H1 (cell line): ENCODE measurements at regions not wholly inside any gene's neighbourhood (a gene's known extent, or its start where the extent isn't known, plus 50 kb on each side); places are given as distances from the start of the nearest gene placed in this dataset.

Source experiments
- CTCF ChIA-PET: fragments of 300-600 bp; sonication (Branson Sonifier 250); formaldehyde crosslinking; loops from one replicate; lab custom pipeline; 2021; ENCODE audit not compliant: partially characterized antibody; lab: Charles Lee
- POLR2A ChIA-PET: fragments of 300-600 bp; sonication (Branson Sonifier 250); formaldehyde crosslinking; loops from one replicate; lab custom pipeline; 2021; ENCODE audit warnings: inconsistent platforms; ENCODE audit not compliant: partially characterized antibody; lab: Charles Lee
- DNase-seq, 2 experiments: peaks; one replicate each; pipeline versions ENCODE4 v3.0.0 to v3.0.0-alpha.2; 2010 to 2022; ENCODE audit warnings: low spot score in 2 of 2, low read depth in 1 of 2, mixed read lengths in 1 of 2
- FAIRE-seq: peaks from 2 replicates; lab custom pipeline; 2011; peaks lifted over from hg19 to GRCh38; lab: Jason Lieb, UNC
- H2AFZ ChIP-seq: 2 replicates; pipeline ENCODE4 v1.8.1; 2012; ENCODE audit warnings: low read length, inconsistent platforms
- H2AK5ac ChIP-seq: 2 replicates; pipeline ENCODE4 v1.6.1; 2013; ENCODE audit warnings: low read depth, low read length
- H2BK120ac ChIP-seq: replicated peaks from 2 replicates; pipeline ENCODE3; 2013; ENCODE audit warnings: low read depth, low read length, inconsistent platforms
- H2BK12ac ChIP-seq: 2 replicates; pipeline ENCODE4 v1.6.1; 2013; ENCODE audit warnings: low read depth, low read length
- H2BK15ac ChIP-seq: 2 replicates; pipeline ENCODE4 v1.6.1; 2013; ENCODE audit warnings: low read length
- H2BK20ac ChIP-seq: 2 replicates; pipeline ENCODE4 v1.6.1; 2013; ENCODE audit warnings: low read length
- H2BK5ac ChIP-seq: 2 replicates; pipeline ENCODE4 v1.6.1; 2013; ENCODE audit warnings: low read depth, low read length
- H3K14ac ChIP-seq: 2 replicates; pipeline ENCODE4 v1.6.1; 2013; ENCODE audit warnings: inconsistent platforms; ENCODE audit not compliant: insufficient read length
- H3K18ac ChIP-seq: 2 replicates; pipeline ENCODE4 v1.6.1; 2013; ENCODE audit warnings: low read length; ENCODE audit errors: extremely low read depth
- H3K23ac ChIP-seq: 2 replicates; pipeline ENCODE4 v1.6.1; 2013; ENCODE audit warnings: inconsistent platforms; ENCODE audit not compliant: insufficient read length
- H3K23me2 ChIP-seq: 2 replicates; pipeline ENCODE4 v1.6.1; 2013; ENCODE audit warnings: low read depth, low read length
- H3K27ac ChIP-seq: 2 replicates; pipeline ENCODE4 v1.6.1; 2011; ENCODE audit warnings: low read depth, low read length, inconsistent platforms
- H3K27me3 ChIP-seq, 4 experiments: replicated peaks in 1 of 4; 1 replicate in 1 of 4; 2 replicates in 3 of 4; pipeline versions ENCODE4 v1.6.1 to v1.8.1; 2011 to 2013; ENCODE audit warnings: low read length in 3 of 4, mild to moderate bottlenecking in 3 of 4, inconsistent platforms in 2 of 4, mixed read lengths in 2 of 4, moderate library complexity in 1 of 4; ENCODE audit not compliant: control insufficient read depth in 3 of 4, insufficient read depth in 3 of 4; ENCODE audit errors: extremely low read depth in 1 of 4
- H3K36me3 ChIP-seq, 4 experiments: 2 replicates each; pipeline versions ENCODE4 v1.6.1 to v1.8.1; 2011 to 2013; ENCODE audit warnings: mild to moderate bottlenecking in 4 of 4, low read length in 3 of 4, moderate library complexity in 2 of 4, control low read depth in 1 of 4, inconsistent platforms in 1 of 4; ENCODE audit not compliant: insufficient read depth in 4 of 4, control insufficient read depth in 2 of 4
- H3K4ac ChIP-seq: replicated peaks from 2 replicates; pipeline ENCODE3; 2013; ENCODE audit warnings: low read length, low read depth, mixed read lengths, inconsistent platforms; ENCODE audit not compliant: insufficient read length
- H3K4me1 ChIP-seq, 4 experiments: replicated peaks in 1 of 4; 1 replicate in 1 of 4; 2 replicates in 3 of 4; pipeline versions ENCODE4 v1.6.1 to v1.8.1; 2011 to 2013; ENCODE audit warnings: low read length in 3 of 4, inconsistent platforms in 2 of 4, mixed read lengths in 1 of 4; ENCODE audit not compliant: insufficient read depth in 4 of 4, control insufficient read depth in 3 of 4
- H3K4me2 ChIP-seq, 2 experiments: 2 replicates each; pipeline versions ENCODE4 v1.6.1 to v1.8.1; 2011 to 2013; ENCODE audit warnings: low read depth in 2 of 2, low read length in 2 of 2, control low read depth in 1 of 2, inconsistent platforms in 1 of 2, mild to moderate bottlenecking in 1 of 2; ENCODE audit not compliant: insufficient read depth in 1 of 2
- H3K4me3 ChIP-seq, 4 experiments: fragments of 200-600, 300-600 bp in 1 of 4; sonication (generic), shearing (Covaris generic), sonication (Bioruptor Twin) in 1 of 4; 2 replicates each; pipeline versions ENCODE4 v1.5.1 to v1.8.1; 2011 to 2016; ENCODE audit warnings: low read length in 4 of 4, low read depth in 3 of 4, control low read depth in 2 of 4, inconsistent platforms in 2 of 4, mild to moderate bottlenecking in 2 of 4, mixed read lengths in 1 of 4, moderate library complexity in 1 of 4; ENCODE audit not compliant: insufficient read depth in 2 of 4; ENCODE audit errors: extremely low read depth in 1 of 4
- H3K56ac ChIP-seq: replicated peaks from 2 replicates; pipeline ENCODE3; 2013; ENCODE audit warnings: low read depth, mild to moderate bottlenecking, mixed read lengths, low read length, inconsistent platforms; ENCODE audit not compliant: insufficient read length
- H3K79me1 ChIP-seq: 2 replicates; pipeline ENCODE4 v1.6.1; 2013; ENCODE audit warnings: low read depth, low read length, control low read depth
- H3K79me2 ChIP-seq, 2 experiments: 2 replicates each; pipeline versions ENCODE4 v1.6.1 to v1.8.1; 2012 to 2013; ENCODE audit warnings: low read length in 2 of 2, mild to moderate bottlenecking in 2 of 2, inconsistent platforms in 1 of 2; ENCODE audit not compliant: insufficient read depth in 2 of 2, control insufficient read depth in 1 of 2
- H3K9ac ChIP-seq, 4 experiments: replicated peaks in 1 of 4; 1 replicate in 1 of 4; 2 replicates in 3 of 4; pipeline versions ENCODE4 v1.6.1 to v1.8.1; 2011 to 2013; ENCODE audit warnings: low read depth in 3 of 4, low read length in 3 of 4, control low read depth in 2 of 4, mild to moderate bottlenecking in 2 of 4, moderate library complexity in 2 of 4, inconsistent platforms in 1 of 4; ENCODE audit errors: extremely low read depth in 1 of 4
- H3K9me3 ChIP-seq, 2 experiments: 2 replicates each; pipeline versions ENCODE4 v1.6.1 to v1.8.1; 2012 to 2013; ENCODE audit warnings: mild to moderate bottlenecking in 2 of 2, moderate library complexity in 2 of 2, control low read depth in 1 of 2, inconsistent platforms in 1 of 2, low read depth in 1 of 2, low read length in 1 of 2, mixed read lengths in 1 of 2; ENCODE audit not compliant: insufficient read depth in 2 of 2
- H4K20me1 ChIP-seq, 2 experiments: replicated peaks in 1 of 2; 2 replicates each; pipeline versions ENCODE3 to v1.8.1; 2011 to 2013; ENCODE audit warnings: inconsistent platforms in 2 of 2, low read length in 2 of 2, mild to moderate bottlenecking in 1 of 2; ENCODE audit not compliant: insufficient read depth in 2 of 2, control insufficient read depth in 1 of 2
- H4K5ac ChIP-seq: 2 replicates; pipeline ENCODE4 v1.6.1; 2013; ENCODE audit warnings: low read length, low read depth, mixed read lengths, inconsistent platforms; ENCODE audit not compliant: insufficient read length
- H4K8ac ChIP-seq: 2 replicates; pipeline ENCODE4 v1.8.0; 2013; ENCODE audit warnings: mild to moderate bottlenecking, moderate library complexity, low read length, inconsistent platforms; ENCODE audit not compliant: insufficient read depth; ENCODE audit errors: extremely low read depth
- H4K91ac ChIP-seq: replicated peaks from 2 replicates; pipeline ENCODE3; 2013; ENCODE audit warnings: low read length, mixed read lengths, inconsistent platforms; ENCODE audit not compliant: insufficient read length
- CBX8 ChIP-seq: fragments of 300-800, 300-1000 bp; sonication (generic); IDR thresholded peaks from 2 replicates; pipeline ENCODE4 v1.7.1; 2016; ENCODE audit warnings: low read depth, low read length, borderline replicate concordance
- CEBPB ChIP-seq: IDR thresholded peaks from 2 replicates; pipeline ENCODE4 v1.6.1; 2012; ENCODE audit warnings: low read depth, low read length
- CHD2 ChIP-seq: IDR thresholded peaks from 2 replicates; pipeline ENCODE4 v1.6.1; 2012; ENCODE audit warnings: low read length, improper control_type of control experiment
- HDAC6 ChIP-seq: IDR thresholded peaks from one replicate; pipeline ENCODE4 v1.7.1; 2012; ENCODE audit warnings: low read depth, mild to moderate bottlenecking, inconsistent platforms, low read length, moderate library complexity
- JUND ChIP-seq: IDR thresholded peaks from 2 replicates; pipeline ENCODE4 v1.6.1; 2011; ENCODE audit warnings: mild to moderate bottlenecking, improper control_type of control experiment, low read length
- KDM5A ChIP-seq: fragments of 200-600 bp; IDR thresholded peaks from 2 replicates; pipeline ENCODE4 v1.7.1; 2012; ENCODE audit warnings: mild to moderate bottlenecking, low read length, inconsistent platforms, mixed read lengths
- RNF2 ChIP-seq: fragments of 200-900, 300-1000 bp; sonication (generic); IDR thresholded peaks from 2 replicates; pipeline ENCODE4 v1.7.1; 2016; ENCODE audit warnings: borderline replicate concordance, low read depth, mild to moderate bottlenecking, antibody characterized with exemption, low read length; ENCODE audit not compliant: poor library complexity, severe bottlenecking; ENCODE audit errors: missing control alignments
- WGBS, 2 experiments: shearing (Covaris generic) in 1 of 2; methylation state at CpG; one replicate each; pipeline versions ENCODE4 v1.1.6 to v1.1.7; 2013 to 2015; ENCODE audit warnings: low lambda C conversion rate in 2 of 2, mixed read lengths in 2 of 2, inconsistent platforms in 1 of 2, low coverage in 1 of 2, missing lambda C conversion rate in 1 of 2; ENCODE audit not compliant: insufficient replicate concordance in 2 of 2, insufficient coverage in 1 of 2, insufficient read length in 1 of 2; ENCODE audit errors: extremely low coverage in 1 of 2, missing lambda C conversion rate in 1 of 2; 5-methylcytosine and 5-hydroxymethylcytosine counted together

GRCh38 chr6:156544046-156544445 lies 233.1 kb upstream of the ARID1B start:
- H2BK20ac ChIP-seq = no peak overlapping the region
- H3K27ac ChIP-seq = no peak overlapping the region
- no peak overlapping the region for H3K14ac ChIP-seq
- no peaks in the 10 kb centered on the region for H3K36me3 ChIP-seq
- no peaks in the 10 kb centered on the region for H4K20me1 ChIP-seq
- no peak overlapping the region for H2BK120ac ChIP-seq
- no peaks in the 10 kb centered on the region for H3K27me3 ChIP-seq
- H3K4ac ChIP-seq = no peak overlapping the region
- peak; percentile 77; the same call in 1 of the 2 replicates for TF ChIP-seq CEBPB
- no peak for TF ChIP-seq CBX8
- TF ChIP-seq RNF2 = no peak
- no peak for TF ChIP-seq JUND
- no peak for TF ChIP-seq CHD2
- no peak for TF ChIP-seq KDM5A
- TF ChIP-seq HDAC6 = no peak
- TF ChIP-seq, all 59 proteins: peak for 1
- H3K79me1 ChIP-seq = no peaks in the 10 kb centered on the region
- no peak overlapping the region for H2BK15ac ChIP-seq
- ChIA-PET POLR2A (no interaction called here), CTCF (no interaction called here)
- no peak overlapping the region for H4K8ac ChIP-seq
- H3K18ac ChIP-seq = no peak overlapping the region
- H3K79me2 ChIP-seq = no peaks in the 10 kb centered on the region
- no peak overlapping the region for H3K9ac ChIP-seq
- no peak overlapping the region for H3K4me2 ChIP-seq
- H2BK5ac ChIP-seq = no peak overlapping the region
- no peaks in the 10 kb centered on the region for H3K9me3 ChIP-seq
- H3K23ac ChIP-seq = no peak overlapping the region
- no peaks in the 10 kb centered on the region for H3K23me2 ChIP-seq
- DNase-seq (peak in 1 of 2 experiments; percentile 14), FAIRE-seq (no peak)
- no peak overlapping the region for H2BK12ac ChIP-seq
- H3K56ac ChIP-seq = no peak overlapping the region
- H2AK5ac ChIP-seq = no peak overlapping the region
- no peak overlapping the region for H4K91ac ChIP-seq
- H3K4me3 ChIP-seq = no peak overlapping the region
- WGBS, 2 experiments = 89% methylated on average over 7 of the region's 7 CpGs; no CpG with 5 or more reads in 1 of the 2 experiments
- no peaks in the 10 kb centered on the region; a peak in 1 of 7 replicates for H3K4me1 ChIP-seq
- no peak overlapping the region for H2AFZ ChIP-seq
- H4K5ac ChIP-seq = no peak overlapping the region
